K562 (cell line): ENCODE measurements at regions not wholly inside any gene's neighbourhood (a gene's known extent, or its start where the extent isn't known, plus 50 kb on each side); places are given as distances from the start of the nearest gene placed in this dataset.

Experiments
- ATAC-seq: fragments of 200-7000 bp; cut with Tn5 transposase; 3 replicates; pipeline ENCODE4 v1.9.1; 2020; ENCODE audit warnings: moderate library complexity
- BruUV-seq: library from RNA; stranded (reverse); fragments of 400-500 nt; replicated peaks from 2 replicates; lab custom pipeline; 2021; lab: Mats Ljungman, UMichigan
- CTCF ChIA-PET: fragments of 300-600 bp; formaldehyde crosslinking; extraction: SDS; loops from one replicate; lab custom pipeline; 2021; ENCODE audit warnings: low intra/inter-chr PET ratio; lab: Yijun Ruan, JAX
- POLR2A ChIA-PET: fragments of 300-600, 350-650 bp; sonication (Branson Sonifier 250); formaldehyde crosslinking; extraction: SDS; loops from one replicate; lab custom pipeline; 2021; ENCODE audit warnings: antibody characterized with exemption, inconsistent platforms; lab: Yijun Ruan, JAX
- DNase-seq, 4 experiments: peaks; one replicate each; pipeline versions ENCODE4 v3.0.0 to v3.0.0-alpha.2; 2011 to 2018; ENCODE audit warnings: low spot score in 3 of 4, mixed read lengths in 3 of 4; ENCODE audit errors: extremely low read depth in 1 of 4
- FAIRE-seq: peaks from 2 replicates; lab custom pipeline; 2011; peaks lifted over from hg19 to GRCh38; lab: Jason Lieb, UNC
- H2AFZ ChIP-seq: 2 replicates; pipeline ENCODE4 v1.6.0; 2011; ENCODE audit warnings: low read depth, low read length, control low read depth, inconsistent platforms
- H3K27ac ChIP-seq: fragments of 200-600 bp; 3 replicates; pipeline ENCODE4 v1.8.0; 2011; ENCODE audit warnings: low read depth, mild to moderate bottlenecking, control low read depth, inconsistent platforms, low read length, moderate library complexity, mixed read lengths; ENCODE audit errors: extremely low read depth
- H3K27me3 ChIP-seq, 2 experiments: fragments of 300-600 bp in 1 of 2; 2 replicates in 1 of 2; 3 replicates in 1 of 2; pipeline versions ENCODE4 v1.6.0 to v1.8.0; 2011; ENCODE audit warnings: inconsistent platforms in 2 of 2, low read length in 2 of 2, mild to moderate bottlenecking in 1 of 2, mixed read lengths in 1 of 2, moderate library complexity in 1 of 2; ENCODE audit not compliant: control insufficient read depth in 2 of 2, insufficient read depth in 2 of 2
- H3K36me3 ChIP-seq: fragments of 300-600 bp; 3 replicates; pipeline ENCODE4 v1.8.0; 2011; ENCODE audit warnings: mild to moderate bottlenecking, low read length, inconsistent platforms; ENCODE audit not compliant: control insufficient read depth, insufficient read depth
- H3K4me1 ChIP-seq, 2 experiments: fragments of 200-600 bp in 1 of 2; replicated peaks in 1 of 2; 2 replicates in 1 of 2; 3 replicates in 1 of 2; pipeline versions ENCODE4 v1.5.1 to v1.8.0; 2011; ENCODE audit warnings: inconsistent platforms in 2 of 2, low read length in 2 of 2, mild to moderate bottlenecking in 1 of 2, mixed read lengths in 1 of 2, moderate library complexity in 1 of 2; ENCODE audit not compliant: control insufficient read depth in 2 of 2, insufficient read depth in 2 of 2
- H3K4me2 ChIP-seq: 2 replicates; pipeline ENCODE4 v1.6.1; 2011; ENCODE audit warnings: low read length, control low read depth, inconsistent platforms, mixed read lengths; ENCODE audit not compliant: insufficient read depth
- H3K4me3 ChIP-seq: fragments of 200-600 bp; sonication (generic), shearing (Covaris generic); 2 replicates; pipeline ENCODE4 v1.5.1; 2016; ENCODE audit warnings: control low read depth, inconsistent platforms
- H3K79me2 ChIP-seq: fragments of 200-600 bp; 3 replicates; pipeline ENCODE4 v1.8.0; 2011; ENCODE audit warnings: low read length, inconsistent platforms; ENCODE audit not compliant: control insufficient read depth, insufficient read depth
- H3K9ac ChIP-seq, 2 experiments: 2 replicates each; pipeline versions ENCODE4 v1.6.0 to v1.6.1; 2011; ENCODE audit warnings: low read depth in 2 of 2, low read length in 2 of 2, control low read depth in 1 of 2, inconsistent platforms in 1 of 2, mild to moderate bottlenecking in 1 of 2, mixed read lengths in 1 of 2; ENCODE audit not compliant: insufficient read depth in 1 of 2
- H3K9me1 ChIP-seq: one replicate; pipeline ENCODE4 v1.6.0; 2011; ENCODE audit warnings: inconsistent platforms, mild to moderate bottlenecking, low read length, moderate library complexity; ENCODE audit not compliant: control insufficient read depth, insufficient read depth
- H3K9me3 ChIP-seq: replicated peaks from 2 replicates; pipeline ENCODE4 v1.5.1; 2011; ENCODE audit warnings: low read depth, low read length, inconsistent platforms; ENCODE audit not compliant: control insufficient read depth, insufficient read depth
- H4K20me1 ChIP-seq: replicated peaks from 2 replicates; pipeline ENCODE4 v1.6.1; 2011; ENCODE audit warnings: low read length, inconsistent platforms, mixed read lengths; ENCODE audit not compliant: control insufficient read depth, insufficient read depth
- BRF2 ChIP-seq: IDR thresholded peaks from 3 replicates; pipeline ENCODE4 v1.6.1; 2011; ENCODE audit warnings: borderline replicate concordance, mild to moderate bottlenecking; ENCODE audit not compliant: insufficient read length, insufficient read depth
- CBFA2T2 ChIP-seq: fragments of 450-650 bp; conservative IDR thresholded peaks from 2 replicates; pipeline ENCODE4 v1.6.1; 2017; ENCODE audit warnings: mild to moderate bottlenecking
- CCAR2 ChIP-seq: fragments of 200-400 bp; formaldehyde crosslinking; IDR thresholded peaks from 2 replicates; pipeline ENCODE4 v1.6.1; 2017; ENCODE audit warnings: mild to moderate bottlenecking, low read depth, low read length
- HOXB6 ChIP-seq: fragments of 250-450 bp; sonication (Bioruptor Pico); IDR thresholded peaks from 2 replicates; pipeline ENCODE4 v1.5.1; 2022; ENCODE audit warnings: mild to moderate bottlenecking, borderline replicate concordance
- MCM7 ChIP-seq, 2 experiments: fragments of 450-650 bp; IDR thresholded peaks; 2 replicates each; pipeline ENCODE4 v1.6.1; 2016 to 2018
- NKRF ChIP-seq: fragments of 450-650 bp; IDR thresholded peaks from 2 replicates; pipeline ENCODE4 v1.6.1; 2016; ENCODE audit warnings: borderline replicate concordance
- PTTG1 ChIP-seq: fragments of 450-650 bp; IDR thresholded peaks from 2 replicates; pipeline ENCODE4 v1.6.1; 2016; ENCODE audit warnings: low read depth, mild to moderate bottlenecking, missing genetic modification characterization, missing compliant biosample characterization
- RBM14 ChIP-seq: fragments of 200-400 bp; formaldehyde crosslinking; IDR thresholded peaks from 2 replicates; pipeline ENCODE4 v1.6.1; 2018; ENCODE audit warnings: low read depth, mild to moderate bottlenecking, low read length, moderate library complexity, borderline replicate concordance; ENCODE audit not compliant: insufficient read depth
- ZNF311 ChIP-seq: fragments of 250-450 bp; sonication (Bioruptor Pico); IDR thresholded peaks from 2 replicates; pipeline ENCODE4 v1.4.0; 2020; ENCODE audit warnings: mild to moderate bottlenecking, moderate library complexity
- ZNF584 ChIP-seq: fragments of 200-800 bp; sonication (Bioruptor generic); IDR thresholded peaks from 2 replicates; pipeline ENCODE4 v1.6.1; 2016; ENCODE audit warnings: low read depth, mild to moderate bottlenecking, missing genetic modification characterization, missing compliant biosample characterization
- ZNF592 ChIP-seq: fragments of 450-650 bp; IDR thresholded peaks from 2 replicates; pipeline ENCODE4 v1.6.1; 2017; ENCODE audit warnings: antibody characterized with exemption, mild to moderate bottlenecking
- ZNF785 ChIP-seq: fragments of 250-450 bp; sonication (Bioruptor Pico); IDR thresholded peaks from 2 replicates; pipeline ENCODE4 v1.4.0; 2020; ENCODE audit warnings: mild to moderate bottlenecking
- WGBS: fragments of 100-300 bp; shearing (Covaris generic); methylation state at CpG from one replicate; pipeline ENCODE4 v1.1.6; 2016; ENCODE audit warnings: low coverage, mixed read lengths; ENCODE audit not compliant: insufficient coverage; ENCODE audit errors: missing lambda C conversion rate; 5-methylcytosine and 5-hydroxymethylcytosine counted together
- in situ Hi-C: fragments of 300-500 bp; cut with MboI; formaldehyde crosslinking; loops from 4 replicates; pipeline ENCODE4 v1.15.0; 2018; ENCODE audit warnings: inconsistent platforms, mixed read lengths
- intact Hi-C: fragments of 100-400 bp; cut with micrococcal nuclease; formaldehyde crosslinking; loops from 2 replicates; pipeline ENCODE4 v1.14.2; 2022

GRCh38 chr12:46433829-46434228 is 61.3 kb upstream of the SLC38A2 start:
- no peak overlapping the region for H3K4me2 ChIP-seq
- peak overlapping the region; percentile 13 for H2AFZ ChIP-seq
- ATAC-seq (no peak), DNase-seq (no peak), FAIRE-seq (no peak)
- no peak overlapping the region for H3K4me3 ChIP-seq
- no peaks in the 10 kb centered on the region for H3K9me1 ChIP-seq
- no TSS peak for BruUV-seq
- H3K79me2 ChIP-seq, result no peaks in the 10 kb centered on the region
- no peak overlapping the region for H3K9ac ChIP-seq
- CTCF ChIA-PET, result interaction anchor here (0.6 kb wide), 1 partner anchor 274 kb away, joined by 6 read pairs; no protein-coding TSS in a partner anchor
- H4K20me1 ChIP-seq, result no peaks in the 10 kb centered on the region
- no peaks in the 10 kb centered on the region for H3K27me3 ChIP-seq
- no peaks in the 10 kb centered on the region for H3K9me3 ChIP-seq
- POLR2A ChIA-PET, result interaction anchor here (0.9 kb wide), 1 partner anchor 50 kb away, joined by 3 read pairs; no protein-coding TSS in a partner anchor
- peaks cover 13 to 37% of the 10 kb centered on the region in 2 experiments for H3K4me1 ChIP-seq
- in situ Hi-C loops, result no loop called here
- H3K27ac ChIP-seq, result no peak overlapping the region; the same call in 2 of the 3 replicates
- WGBS, result 41% methylated on average over 3 of the region's 3 CpGs
- intact Hi-C loops, result loop anchor here (2.0 to 5.0 kb wide), 2 partner anchors 123 to 443 kb away; partner anchors contain the start of gene SCAF11
- H3K36me3 ChIP-seq, result no peaks in the 10 kb centered on the region
- TF ChIP-seq MCM7 (IDR thresholded peaks at IDR 0.05), result no peak
- TF ChIP-seq PTTG1 (tag), result no peak
- TF ChIP-seq ZNF592, result 0 out of 2 replicates have a peak, but pooled peaks have one; percentile 21
- TF ChIP-seq ZNF311, result peak; percentile 53; the same call in 1 of the 2 replicates
- no peak for TF ChIP-seq CBFA2T2
- TF ChIP-seq HOXB6, result no peak
- TF ChIP-seq ZNF584, result 0 out of 2 replicates have a peak, but pooled peaks have one; percentile 34
- no peak for TF ChIP-seq ZNF785 (CRISPR knock-in tag)
- TF ChIP-seq BRF2, result no peak
- no peak for TF ChIP-seq CCAR2
- TF ChIP-seq NKRF, result no peak
- no peak for TF ChIP-seq RBM14
